Body of pancreas (tissue), 4 donors: ENCODE measurements at regions not wholly inside any gene's neighbourhood (a gene's known extent, or its start where the extent isn't known, plus 50 kb on each side); places are given as distances from the start of the nearest gene placed in this dataset.
"Not testable (repeated sequence)": the region's sequence is repeated elsewhere in the genome, so short reads cannot be mapped to it uniquely, and the experiment has no call there.

Experiments
- ATAC-seq: fragments of 150-250 bp; one replicate; pipeline ENCODE4 v1.9.1; 2016
- DNase-seq, 4 donors: peaks; one replicate each; pipeline ENCODE4 v3.0.0-alpha.2; 2019
- H3K27ac ChIP-seq, 4 donors: fragments of 200-600 bp; sonication (generic); 1 replicate in 3 of 4; 2 replicates in 1 of 4; pipeline versions ENCODE4 v1.5.1 to v1.6.1; 2016 to 2019; ENCODE audit warnings: mild to moderate bottlenecking in 1 of 4, mixed read lengths in 1 of 4, moderate library complexity in 1 of 4
- H3K27me3 ChIP-seq, 2 donors: fragments of 200-600 bp; sonication (generic); one replicate each; pipeline ENCODE4 v1.6.0; 2016; ENCODE audit warnings: mild to moderate bottlenecking in 1 of 2
- H3K36me3 ChIP-seq, 2 donors: fragments of 200-600 bp; sonication (generic); replicated peaks in 1 of 2; 2 replicates each; pipeline ENCODE4 v1.5.1; 2016; ENCODE audit warnings: low read depth in 2 of 2; ENCODE audit not compliant: insufficient read depth in 1 of 2
- H3K4me1 ChIP-seq: fragments of 200-600 bp; sonication (generic); one replicate; pipeline ENCODE4 v1.6.0; 2016
- H3K4me3 ChIP-seq, 2 donors: fragments of 200-600 bp; sonication (generic); 1 replicate in 1 of 2; 2 replicates in 1 of 2; pipeline ENCODE4 v1.5.1; 2016 to 2019
- H3K9me3 ChIP-seq, 3 donors: fragments of 200-600 bp; sonication (generic); 1 replicate in 2 of 3; 2 replicates in 1 of 3; pipeline ENCODE4 v1.5.1; 2016
- whole genome bisulfite sequencing, 2 donors: methylation state at CpG; one replicate each; pipeline ENCODE4 v1.1.5; 2017; 5-methylcytosine and 5-hydroxymethylcytosine counted together
- intact Hi-C: fragments of 100-400 bp; cut with DNase I; formaldehyde crosslinking; loops from one replicate; pipeline ENCODE4 v1.15.1; 2023

DNA sequence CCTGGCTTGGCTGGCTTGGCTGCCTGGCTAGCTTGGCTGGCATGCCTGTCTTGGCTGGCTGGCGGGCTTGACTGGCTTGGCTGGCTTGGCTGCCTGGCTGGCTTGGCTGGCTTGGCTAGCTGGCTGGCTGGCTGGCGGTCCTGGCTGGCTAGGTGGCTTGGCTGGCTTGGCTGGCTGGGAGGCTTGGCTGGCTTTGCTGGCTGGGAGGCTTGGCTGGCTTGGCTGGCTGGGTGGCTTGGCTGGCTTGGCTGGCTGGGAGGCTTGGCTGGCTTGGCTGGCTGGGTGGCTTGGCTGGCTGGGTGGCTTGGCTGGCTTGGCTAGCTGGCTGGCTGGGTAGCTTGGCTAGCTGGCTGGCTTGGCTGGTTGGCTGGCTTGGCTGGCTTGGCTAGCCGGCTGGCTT is 2824.5 kb downstream of the RPIA start:
- H3K27ac ChIP-seq, H3K27me3 ChIP-seq, H3K36me3 ChIP-seq, H3K4me1 ChIP-seq, H3K9me3 ChIP-seq, H3K4me3 ChIP-seq, DNase-seq, ATAC-seq, intact Hi-C loops: not testable (repeated sequence)
- 81 to 100% methylated on average over 1 to 3 of the region's 3 CpGs for WGBS, 2 donors

DNA sequence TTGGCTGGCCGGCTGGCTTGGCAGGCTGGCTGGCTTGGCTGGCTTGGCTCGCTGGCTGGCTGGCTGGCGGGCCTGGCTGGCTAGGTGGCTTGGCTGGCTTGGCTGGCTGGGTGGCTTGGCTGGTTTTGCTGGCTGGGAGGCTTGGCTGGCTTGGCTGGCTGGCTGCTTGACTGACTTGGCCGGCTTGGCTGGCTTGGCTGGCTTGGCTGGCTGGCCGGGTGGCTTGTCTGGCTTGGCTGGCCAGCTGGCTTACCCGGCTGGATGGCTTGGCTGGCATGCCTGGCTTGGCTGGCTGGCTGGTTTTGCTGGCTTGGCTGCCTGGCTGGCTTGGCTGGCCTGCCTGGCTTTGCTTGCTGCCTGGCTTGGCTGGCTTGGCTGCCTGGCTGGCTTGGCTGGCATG is 2825.2 kb downstream of the RPIA start:
- H3K27ac ChIP-seq, H3K9me3 ChIP-seq, intact Hi-C loops, H3K4me1 ChIP-seq, ATAC-seq, H3K4me3 ChIP-seq, H3K36me3 ChIP-seq, DNase-seq, H3K27me3 ChIP-seq: not testable (repeated sequence)
- WGBS, 2 donors, result no CpG with 5 or more reads among the region's 6 CpGs

DNA sequence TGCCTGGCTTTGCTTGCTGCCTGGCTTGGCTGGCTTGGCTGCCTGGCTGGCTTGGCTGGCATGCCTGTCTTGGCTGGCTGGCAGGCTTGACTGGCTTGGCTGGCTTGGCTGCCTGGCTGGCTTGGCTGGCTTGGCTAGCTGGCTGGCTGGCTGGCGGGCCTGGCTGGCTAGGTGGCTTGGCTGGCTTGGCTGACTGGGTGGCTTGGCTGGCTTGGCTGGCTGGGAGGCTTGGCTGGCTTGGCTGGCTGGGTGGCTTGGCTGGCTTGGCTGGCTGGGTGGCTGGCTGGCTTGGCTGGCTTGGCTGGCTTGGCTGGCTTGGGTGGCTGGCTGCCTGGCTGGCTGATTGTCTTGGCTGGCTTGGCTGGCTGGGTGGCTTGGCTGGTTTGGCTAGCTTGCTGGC is 2826.4 kb downstream of the RPIA start:
- H3K4me1 ChIP-seq, H3K27me3 ChIP-seq, ATAC-seq, H3K27ac ChIP-seq, intact Hi-C loops, H3K36me3 ChIP-seq, H3K9me3 ChIP-seq, H3K4me3 ChIP-seq, DNase-seq: not testable (repeated sequence)
- WGBS, 2 donors, result 39% methylated on average over 1 of the region's 1 CpG; no CpG with 5 or more reads in 1 of the 2 donors

DNA sequence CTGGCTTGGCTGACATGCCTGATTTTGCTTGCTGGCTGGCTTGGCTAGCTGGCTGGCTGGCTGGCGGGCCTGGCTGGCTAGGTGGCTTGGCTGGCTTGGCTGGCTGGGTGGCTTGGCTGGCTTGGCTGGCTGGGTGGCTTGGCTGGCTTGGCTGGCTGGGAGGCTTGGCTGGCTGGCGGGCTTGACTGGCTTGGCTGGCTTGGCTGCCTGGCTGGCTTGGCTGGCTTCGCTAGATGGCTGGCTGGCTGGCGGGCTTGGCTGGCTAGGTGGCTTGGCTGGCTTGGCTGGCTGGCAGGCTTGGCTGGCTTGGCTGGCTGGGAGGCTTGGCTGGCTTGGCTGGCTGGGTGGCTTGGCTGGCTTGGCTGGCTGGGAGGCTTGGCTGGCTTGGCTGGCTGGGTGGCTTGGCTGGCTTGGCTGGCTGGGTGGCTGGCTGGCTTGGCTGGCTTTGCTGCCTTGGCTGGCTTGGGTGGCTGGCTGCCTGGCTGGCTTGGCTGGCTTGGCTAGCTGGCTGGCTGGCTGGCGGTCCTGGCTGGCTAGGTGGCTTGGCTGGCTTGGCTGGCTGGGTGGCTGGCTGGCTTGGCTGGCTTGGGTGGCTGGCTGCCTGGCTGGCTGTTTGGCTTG is 2827.0 kb downstream of the RPIA start:
- DNase-seq, result peak in 1 of 4 donors; percentile 9
- ATAC-seq, H3K4me3 ChIP-seq, intact Hi-C loops, H3K27ac ChIP-seq, H3K9me3 ChIP-seq, H3K4me1 ChIP-seq, H3K27me3 ChIP-seq, H3K36me3 ChIP-seq: not testable (repeated sequence)
- 64% methylated on average over 5 of the region's 5 CpGs; no CpG with 5 or more reads in 1 of the 2 donors for WGBS, 2 donors

DNA sequence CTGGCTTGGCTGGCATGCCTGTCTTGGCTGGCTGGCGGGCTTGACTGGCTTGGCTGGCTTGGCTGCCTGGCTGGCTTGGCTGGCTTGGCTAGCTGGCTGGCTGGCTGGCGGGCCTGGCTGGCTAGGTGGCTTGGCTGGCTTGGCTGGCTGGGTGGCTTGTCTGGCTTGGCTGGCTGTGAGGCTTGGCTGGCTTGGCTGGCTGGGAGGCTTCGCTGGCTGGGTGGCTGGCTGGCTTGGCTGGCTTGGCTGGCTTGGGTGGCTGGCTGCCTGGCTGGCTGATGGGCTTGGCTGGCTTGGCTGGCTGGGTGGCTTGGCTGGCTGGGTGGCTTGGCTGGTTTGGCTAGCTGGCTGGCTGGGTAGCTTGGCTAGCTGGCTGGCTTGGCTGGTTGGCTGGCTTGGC is 2827.9 kb downstream of the RPIA start:
- ATAC-seq, H3K9me3 ChIP-seq, H3K4me3 ChIP-seq, intact Hi-C loops, H3K27me3 ChIP-seq, H3K27ac ChIP-seq, DNase-seq, H3K36me3 ChIP-seq, H3K4me1 ChIP-seq: not testable (repeated sequence)
- WGBS, 2 donors, result 100% methylated on average over 1 of the region's 3 CpGs; no CpG with 5 or more reads in 1 of the 2 donors

DNA sequence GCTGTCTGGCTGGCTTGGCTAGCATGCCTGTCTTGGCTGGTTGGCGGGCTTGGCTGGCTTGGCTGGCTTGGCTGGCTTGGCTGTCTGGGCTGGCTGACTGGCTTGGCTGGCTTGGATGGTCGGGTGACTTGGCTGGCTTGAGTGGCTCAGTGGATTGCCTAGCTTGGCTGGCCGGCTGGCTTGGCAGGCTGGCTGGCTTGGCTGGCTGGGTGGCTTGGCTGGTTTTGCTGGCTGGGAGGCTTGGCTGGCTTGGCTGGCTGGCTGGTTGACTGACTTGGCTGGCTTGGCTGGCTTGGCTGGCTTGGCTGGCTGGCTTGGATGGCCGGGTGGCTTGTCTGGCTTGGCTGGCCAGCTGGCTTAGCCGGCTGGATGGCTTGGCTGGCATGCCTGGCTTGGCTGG is 2828.4 kb downstream of the RPIA start:
- ATAC-seq, H3K4me3 ChIP-seq, H3K9me3 ChIP-seq, H3K27me3 ChIP-seq, H3K4me1 ChIP-seq, intact Hi-C loops, DNase-seq, H3K36me3 ChIP-seq, H3K27ac ChIP-seq: not testable (repeated sequence)
- no CpG with 5 or more reads among the region's 5 CpGs for WGBS, 2 donors

DNA sequence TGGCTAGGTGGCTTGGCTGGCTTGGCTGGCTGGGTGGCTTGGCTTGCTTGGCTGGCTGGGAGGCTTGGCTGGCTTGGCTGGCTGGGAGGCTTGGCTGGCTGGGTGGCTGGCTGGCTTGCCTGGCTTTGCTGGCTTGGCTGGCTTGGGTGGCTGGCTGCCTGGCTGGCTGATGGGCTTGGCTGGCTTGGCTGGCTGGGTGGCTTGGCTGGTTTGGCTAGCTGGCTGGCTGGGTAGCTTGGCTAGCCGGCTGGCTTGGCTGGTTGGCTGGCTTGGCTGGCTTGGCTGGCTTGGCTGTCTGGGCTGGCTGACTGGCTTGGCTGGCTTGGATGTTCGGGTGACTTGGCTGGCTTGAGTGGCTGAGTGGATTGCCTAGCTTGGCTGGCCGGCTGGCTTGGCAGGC is 2829.1 kb downstream of the RPIA start:
- H3K27me3 ChIP-seq, intact Hi-C loops, H3K4me3 ChIP-seq, H3K27ac ChIP-seq, ATAC-seq, H3K36me3 ChIP-seq, DNase-seq, H3K4me1 ChIP-seq, H3K9me3 ChIP-seq: not testable (repeated sequence)
- WGBS, 2 donors, result 100% methylated on average over 2 of the region's 3 CpGs; no CpG with 5 or more reads in 1 of the 2 donors

DNA sequence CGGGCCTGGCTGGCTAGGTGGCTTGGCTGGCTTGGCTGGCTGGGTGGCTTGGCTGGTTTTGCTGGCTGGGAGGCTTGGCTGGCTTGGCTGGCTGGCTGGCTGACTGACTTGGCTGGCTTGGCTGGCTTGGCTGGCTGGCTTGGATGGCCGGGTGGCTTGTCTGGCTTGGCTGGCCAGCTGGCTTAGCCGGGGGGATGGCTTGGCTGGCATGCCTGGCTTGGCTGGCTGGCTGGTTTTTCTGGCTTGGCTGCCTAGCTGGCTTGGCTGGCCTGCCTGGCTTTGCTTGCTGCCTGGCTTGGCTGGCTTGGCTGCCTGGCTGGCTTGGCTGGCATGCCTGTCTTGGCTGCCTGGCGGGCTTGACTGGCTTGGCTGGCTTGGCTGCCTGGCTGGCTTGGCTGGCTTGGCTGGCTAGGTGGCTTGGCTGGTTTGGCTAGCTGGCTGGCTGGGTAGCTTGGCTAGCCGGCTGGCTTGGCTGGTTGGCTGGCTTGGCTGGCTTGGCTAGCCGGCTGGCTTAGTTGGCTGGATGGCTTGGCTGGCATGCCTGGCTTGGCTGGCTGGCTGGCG is 2829.6 kb downstream of the RPIA start:
- 38% methylated on average over 2 of the region's 7 CpGs; no CpG with 5 or more reads in 1 of the 2 donors for WGBS, 2 donors
- intact Hi-C loops, H3K4me3 ChIP-seq, DNase-seq, H3K27me3 ChIP-seq, ATAC-seq, H3K27ac ChIP-seq, H3K36me3 ChIP-seq, H3K4me1 ChIP-seq, H3K9me3 ChIP-seq: not testable (repeated sequence)

DNA sequence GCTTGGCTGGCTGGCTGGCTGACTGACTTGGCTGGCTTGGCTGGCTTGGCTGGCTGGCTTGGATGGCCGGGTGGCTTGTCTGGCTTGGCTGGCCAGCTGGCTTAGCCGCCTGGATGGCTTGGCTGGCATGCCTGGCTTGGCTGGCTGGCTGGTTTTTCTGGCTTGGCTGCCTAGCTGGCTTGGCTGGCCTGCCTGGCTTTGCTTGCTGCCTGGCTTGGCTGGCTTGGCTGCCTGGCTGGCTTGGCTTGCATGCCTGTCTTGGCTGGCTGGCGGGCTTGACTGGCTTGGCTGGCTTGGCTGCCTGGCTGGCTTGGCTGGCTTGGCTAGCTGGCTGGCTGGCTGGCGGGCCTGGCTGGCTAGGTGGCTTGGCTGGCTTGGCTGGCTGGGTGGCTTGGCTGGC is 2830.5 kb downstream of the RPIA start:
- H3K27ac ChIP-seq, H3K4me3 ChIP-seq, DNase-seq, intact Hi-C loops, ATAC-seq, H3K4me1 ChIP-seq, H3K9me3 ChIP-seq, H3K36me3 ChIP-seq, H3K27me3 ChIP-seq: not testable (repeated sequence)
- WGBS, 2 donors, result 21% methylated on average over 2 of the region's 4 CpGs; no CpG with 5 or more reads in 1 of the 2 donors

DNA sequence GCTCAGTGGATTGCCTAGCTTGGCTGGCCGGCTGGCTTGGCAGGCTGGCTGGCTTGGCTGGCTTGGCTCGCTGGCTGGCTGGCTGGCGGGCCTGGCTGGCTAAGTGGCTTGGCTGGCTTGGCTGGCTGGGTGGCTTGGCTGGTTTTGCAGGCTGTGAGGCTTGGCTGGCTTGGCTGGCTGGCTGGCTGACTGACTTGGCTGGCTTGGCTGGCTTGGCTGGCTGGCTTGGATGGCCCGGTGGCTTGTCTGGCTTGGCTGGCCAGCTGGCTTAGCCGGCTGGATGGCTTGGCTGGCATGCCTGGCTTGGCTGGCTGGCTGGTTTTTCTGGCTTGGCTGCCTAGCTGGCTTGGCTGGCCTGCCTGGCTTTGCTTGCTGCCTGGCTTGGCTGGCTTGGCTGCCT is 2831.4 kb downstream of the RPIA start:
- H3K36me3 ChIP-seq, H3K4me1 ChIP-seq, ATAC-seq, H3K27me3 ChIP-seq, DNase-seq, H3K9me3 ChIP-seq, H3K4me3 ChIP-seq, intact Hi-C loops, H3K27ac ChIP-seq: not testable (repeated sequence)
- WGBS, 2 donors, result no CpG with 5 or more reads among the region's 5 CpGs

DNA sequence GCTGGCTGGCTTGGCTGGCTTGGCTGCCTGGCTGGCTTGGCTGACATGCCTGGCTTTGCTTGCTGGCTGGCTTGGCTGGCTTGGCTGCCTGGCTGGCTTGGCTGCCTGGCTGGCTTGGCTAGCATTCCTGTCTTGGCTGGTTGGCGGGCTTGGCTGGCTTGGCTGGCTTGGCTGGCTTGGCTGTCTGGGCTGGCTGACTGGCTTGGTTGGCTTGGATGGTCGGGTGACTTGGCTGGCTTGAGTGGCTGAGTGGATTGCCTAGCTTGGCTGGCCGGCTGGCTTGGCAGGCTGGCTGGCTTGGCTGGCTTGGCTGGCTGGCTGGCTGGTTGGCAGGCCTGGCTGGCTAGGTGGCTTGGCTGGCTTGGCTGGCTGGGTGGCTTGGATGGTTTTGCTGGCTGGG is 2832.3 kb downstream of the RPIA start:
- not testable (repeated sequence) for H3K9me3 ChIP-seq

DNA sequence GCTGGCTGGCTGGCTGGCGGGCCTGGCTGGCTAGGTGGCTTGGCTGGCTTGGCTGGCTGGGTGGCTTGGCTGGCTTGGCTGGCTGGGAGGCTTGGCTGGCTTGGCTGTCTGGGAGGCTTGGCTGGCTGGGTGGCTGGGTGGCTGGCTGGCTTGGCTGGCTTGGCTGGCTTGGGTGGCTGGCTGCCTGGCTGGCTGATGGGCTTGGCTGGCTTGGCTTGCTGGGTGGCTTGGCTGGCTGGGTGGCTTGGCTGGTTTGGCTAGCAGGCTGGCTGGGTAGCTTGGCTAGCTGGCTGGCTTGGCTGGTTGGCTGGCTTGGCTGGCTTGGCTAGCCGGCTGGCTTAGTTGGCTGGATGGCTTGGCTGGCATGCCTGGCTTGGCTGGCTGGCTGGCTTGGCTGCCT is 2834.1 kb downstream of the RPIA start:
- DNase-seq, H3K36me3 ChIP-seq, intact Hi-C loops, H3K27me3 ChIP-seq, ATAC-seq, H3K4me1 ChIP-seq, H3K27ac ChIP-seq, H3K9me3 ChIP-seq, H3K4me3 ChIP-seq: not testable (repeated sequence)
- 92% methylated on average over 1 of the region's 2 CpGs; no CpG with 5 or more reads in 1 of the 2 donors for WGBS, 2 donors

More for the DNA sequence above, 2832.3 kb downstream of the RPIA start:
- H3K27me3 ChIP-seq, H3K27ac ChIP-seq, ATAC-seq, H3K36me3 ChIP-seq, intact Hi-C loops, DNase-seq, H3K4me3 ChIP-seq, H3K4me1 ChIP-seq: not testable (repeated sequence)
- WGBS, 2 donors, result no CpG with 5 or more reads among the region's 3 CpGs
